IMR-90 (cell line): ENCODE measurements at regions not wholly inside any gene's neighbourhood (a gene's known extent, or its start where the extent isn't known, plus 50 kb on each side); places are given as distances from the start of the nearest gene placed in this dataset.

Source experiments
- ATAC-seq: fragments of 200-7000 bp; cut with Tn5 transposase; 2 replicates; pipeline ENCODE4 v1.9.1; 2020; ENCODE audit warnings: low read depth, mild to moderate bottlenecking, moderate library complexity
- BruUV-seq: library from RNA; stranded (reverse); fragments of 400-500 nt; replicated peaks from 2 replicates; lab custom pipeline; 2021; lab: Mats Ljungman, UMichigan
- CTCF ChIA-PET: fragments of 300-600 bp; formaldehyde crosslinking; extraction: SDS; loops from one replicate; lab custom pipeline; 2021; ENCODE audit warnings: antibody characterized with exemption; lab: Yijun Ruan, JAX
- POLR2A ChIA-PET: fragments of 300-600 bp; sonication (Branson Sonifier 250); formaldehyde crosslinking; loops from one replicate; lab custom pipeline; 2022; ENCODE audit warnings: antibody characterized with exemption; ENCODE audit not compliant: unreplicated experiment; lab: Charles Lee
- DNase-seq: peaks from one replicate; pipeline ENCODE4 v3.0.0; 2013
- H2AFZ ChIP-seq: replicated peaks from 2 replicates; pipeline ENCODE3; 2013; ENCODE audit warnings: low read length, mild to moderate bottlenecking; ENCODE audit not compliant: poor library complexity
- H2AK5ac ChIP-seq: 2 replicates; pipeline ENCODE4 v1.6.1; 2013; ENCODE audit warnings: low read depth, low read length, inconsistent platforms
- H2AK9ac ChIP-seq: replicated peaks from 2 replicates; pipeline ENCODE3; 2013; ENCODE audit warnings: mild to moderate bottlenecking, low read depth, low read length, moderate library complexity; ENCODE audit not compliant: poor library complexity
- H2BK120ac ChIP-seq: 2 replicates; pipeline ENCODE4 v1.6.1; 2013; ENCODE audit warnings: low read depth, low read length, inconsistent platforms
- H2BK15ac ChIP-seq: 3 replicates; pipeline ENCODE4 v1.6.1; 2013; ENCODE audit warnings: low read depth, low read length, inconsistent platforms
- H2BK20ac ChIP-seq: 2 replicates; pipeline ENCODE4 v1.6.1; 2013; ENCODE audit warnings: low read depth, mild to moderate bottlenecking, inconsistent platforms, low read length, moderate library complexity
- H2BK5ac ChIP-seq: 2 replicates; pipeline ENCODE4 v1.6.1; 2013; ENCODE audit warnings: mild to moderate bottlenecking, low read depth, low read length, inconsistent platforms; ENCODE audit not compliant: poor library complexity, severe bottlenecking
- H3K14ac ChIP-seq: replicated peaks from 2 replicates; pipeline ENCODE4 v1.6.1; 2013; ENCODE audit warnings: low read depth, low read length, inconsistent platforms
- H3K18ac ChIP-seq: 2 replicates; pipeline ENCODE4 v1.6.1; 2013; ENCODE audit warnings: low read depth, low read length, control low read depth
- H3K23ac ChIP-seq: 2 replicates; pipeline ENCODE4 v1.6.1; 2013; ENCODE audit warnings: low read depth, low read length, inconsistent platforms
- H3K27ac ChIP-seq: 2 replicates; pipeline ENCODE4 v1.5.1; 2013; ENCODE audit warnings: mild to moderate bottlenecking, control low read depth, low read length; ENCODE audit not compliant: insufficient read depth
- H3K27me3 ChIP-seq: 2 replicates; pipeline ENCODE4 v1.6.1; 2013; ENCODE audit warnings: low read length; ENCODE audit not compliant: control insufficient read depth, insufficient read depth
- H3K36me3 ChIP-seq: 2 replicates; pipeline ENCODE4 v1.6.1; 2013; ENCODE audit warnings: low read length, mixed read lengths; ENCODE audit not compliant: control insufficient read depth, insufficient read depth
- H3K4ac ChIP-seq: 2 replicates; pipeline ENCODE4 v1.6.1; 2013; ENCODE audit warnings: low read depth, low read length, inconsistent platforms
- H3K4me1 ChIP-seq: 2 replicates; pipeline ENCODE4 v1.6.1; 2013; ENCODE audit warnings: low read length, mixed read lengths; ENCODE audit not compliant: control insufficient read depth, insufficient read depth
- H3K4me2 ChIP-seq: 2 replicates; pipeline ENCODE4 v1.6.1; 2013; ENCODE audit warnings: low read depth, mild to moderate bottlenecking, control low read depth, low read length, moderate library complexity
- H3K4me3 ChIP-seq: 2 replicates; pipeline ENCODE4 v1.5.1; 2013; ENCODE audit warnings: low read depth, mild to moderate bottlenecking, control low read depth, low read length, moderate library complexity; ENCODE audit not compliant: insufficient read depth
- H3K56ac ChIP-seq: 2 replicates; pipeline ENCODE4 v1.6.1; 2013; ENCODE audit warnings: low read length, inconsistent platforms; ENCODE audit not compliant: insufficient read depth; ENCODE audit errors: extremely low read depth
- H3K79me1 ChIP-seq, 2 experiments: 2 replicates each; pipeline ENCODE4 v1.6.1; 2013; ENCODE audit warnings: low read length in 2 of 2, inconsistent platforms in 1 of 2, low read depth in 1 of 2
- H3K9ac ChIP-seq: 2 replicates; pipeline ENCODE4 v1.6.1; 2013; ENCODE audit warnings: low read depth, low read length, control low read depth
- H3K9me1 ChIP-seq: 2 replicates; pipeline ENCODE4 v1.6.1; 2013; ENCODE audit warnings: low read length, inconsistent platforms; ENCODE audit not compliant: insufficient read depth
- H3K9me3 ChIP-seq: 2 replicates; pipeline ENCODE4 v1.6.1; 2013; ENCODE audit warnings: low read length; ENCODE audit not compliant: control insufficient read depth, insufficient read depth
- H4K20me1 ChIP-seq: 2 replicates; pipeline ENCODE4 v1.6.1; 2013; ENCODE audit warnings: low read length, inconsistent platforms; ENCODE audit not compliant: insufficient read depth
- H4K5ac ChIP-seq: 2 replicates; pipeline ENCODE4 v1.6.1; 2013; ENCODE audit warnings: mild to moderate bottlenecking, low read depth, low read length, control low read depth
- H4K8ac ChIP-seq, 2 experiments: 2 replicates each; pipeline ENCODE4 v1.6.1; 2013; ENCODE audit warnings: low read depth in 2 of 2, low read length in 2 of 2, control low read depth in 1 of 2, inconsistent platforms in 1 of 2
- H4K91ac ChIP-seq: 2 replicates; pipeline ENCODE4 v1.6.1; 2013; ENCODE audit warnings: low read depth, low read length, inconsistent platforms; ENCODE audit not compliant: insufficient read depth
- FOS ChIP-seq: fragments of 150-350 bp; IDR thresholded peaks from 2 replicates; pipeline ENCODE4 v1.6.1; 2016; ENCODE audit warnings: low read depth, low read length
- WGBS, 2 experiments: methylation state at CpG; one replicate each; pipeline versions ENCODE4 v1.1.5 to v1.1.7; 2013; ENCODE audit warnings: missing lambda C conversion rate in 2 of 2; ENCODE audit not compliant: insufficient read length in 1 of 2; ENCODE audit errors: extremely low coverage in 2 of 2; 5-methylcytosine and 5-hydroxymethylcytosine counted together
- dilution Hi-C: fragments of 300-500 bp; cut with HindIII; formaldehyde crosslinking; loops from one replicate; pipeline ENCODE4 v1.14.3; 2018; ENCODE audit warnings: low sequenced_read_pairs; ENCODE audit not compliant: unreplicated experiment
- in situ Hi-C: fragments of 300-500 bp; cut with MboI; formaldehyde crosslinking; loops from 3 replicates; pipeline ENCODE4 v1.14.3; 2019; ENCODE audit warnings: low sequenced_read_pairs, inconsistent platforms, mixed read lengths
- intact Hi-C: fragments of 100-400 bp; cut with micrococcal nuclease; formaldehyde crosslinking; loops from 2 replicates; pipeline ENCODE4 v1.10.0; 2022

DNA sequence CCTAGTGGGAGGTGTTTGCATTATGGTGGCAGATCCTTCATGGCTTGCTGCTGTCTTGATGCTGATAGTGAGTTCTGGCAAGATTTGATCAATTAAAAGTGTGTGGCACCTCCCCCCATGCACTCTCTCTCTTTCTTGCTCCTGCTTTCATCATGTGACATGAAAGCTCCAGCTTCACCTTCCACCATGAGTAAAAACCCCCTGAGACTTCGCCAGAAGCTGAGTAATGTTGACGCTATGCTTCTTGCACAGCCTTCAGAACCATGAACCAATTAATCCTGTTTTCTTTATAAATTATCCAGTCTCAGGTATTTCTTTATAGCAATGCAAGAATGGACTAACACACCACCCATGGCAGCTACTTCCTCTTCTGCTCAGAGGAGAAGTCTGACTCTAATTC is 2181.4 kb upstream of the PIK3C3 start:
- H3K79me1 ChIP-seq = no peaks in the 10 kb centered on the region
- H2AFZ ChIP-seq = no peak overlapping the region
- WGBS, 2 experiments = no CpG with 5 or more reads among the region's 2 CpGs
- peak; percentile 6 for DNase-seq
- in situ Hi-C loops (no loop called here), dilution Hi-C loops (no loop called here), intact Hi-C loops (no loop called here)
- no peak overlapping the region for H4K8ac ChIP-seq
- H3K27me3 ChIP-seq = no peaks in the 10 kb centered on the region
- H3K4ac ChIP-seq = no peak overlapping the region
- H4K5ac ChIP-seq = no peak overlapping the region
- H3K14ac ChIP-seq = no peak overlapping the region
- no peak overlapping the region for H3K23ac ChIP-seq
- no peak overlapping the region for H2BK15ac ChIP-seq
- H4K20me1 ChIP-seq = no peaks in the 10 kb centered on the region
- H3K27ac ChIP-seq = no peak overlapping the region
- H2AK5ac ChIP-seq = no peak overlapping the region
- no peaks in the 10 kb centered on the region; the same call in 1 of the 2 replicates for H3K9me1 ChIP-seq
- H4K91ac ChIP-seq = no peak overlapping the region
- BruUV-seq = no TSS peak
- no peak overlapping the region for H3K4me2 ChIP-seq
- H3K36me3 ChIP-seq = no peaks in the 10 kb centered on the region
- no peak overlapping the region for H2BK5ac ChIP-seq
- no peak overlapping the region for H2BK120ac ChIP-seq
- no peaks in the 10 kb centered on the region for H3K9me3 ChIP-seq
- H3K18ac ChIP-seq = no peak overlapping the region
- H2AK9ac ChIP-seq = no peak overlapping the region
- no peak for ATAC-seq
- CTCF ChIA-PET = no interaction called here
- H3K4me1 ChIP-seq = peaks cover 2% of the 10 kb centered on the region; the same call in 1 of the 2 replicates
- H3K4me3 ChIP-seq = no peak overlapping the region
- H2BK20ac ChIP-seq = no peak overlapping the region
- no peak overlapping the region for H3K9ac ChIP-seq
- TF ChIP-seq FOS = no peak
- no peak overlapping the region for H3K56ac ChIP-seq
- POLR2A ChIA-PET = no interaction called here
